ENCODE measurements at regions not wholly inside any gene's neighbourhood (a gene's known extent, or its start where the extent isn't known, plus 50 kb on each side); places are given as distances from the start of the nearest gene placed in this dataset.

DNA sequence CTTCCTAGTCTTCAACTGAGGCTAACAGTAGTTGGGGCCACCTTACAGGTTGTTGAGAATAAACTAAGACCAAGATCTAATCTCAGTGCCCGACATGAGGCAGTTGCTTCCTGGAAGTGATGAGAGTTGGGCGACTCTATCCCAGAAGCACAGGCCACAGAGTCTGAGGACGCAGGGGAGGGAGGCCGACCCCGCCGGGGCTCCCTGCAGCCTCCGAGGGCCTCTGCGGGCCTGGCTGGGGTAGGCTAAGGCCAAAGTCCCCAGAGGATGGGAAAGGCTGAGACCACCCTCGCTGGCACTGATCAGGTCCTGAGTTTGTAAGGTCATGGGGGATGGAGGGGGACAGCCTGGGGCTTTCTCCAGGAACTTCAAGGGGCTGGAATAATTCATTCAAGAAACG lies 74.0 kb downstream of the ENGASE start:
- Histone ChIP-seq H3K4me3 (ENCODE audit: low read depth, low read length) (no peak overlapping the region), H3K27me3 (ENCODE audit: control insufficient read depth, insufficient read depth, low read length) (no peaks in the 10 kb centered on the region), H3K9me3 (ENCODE audit: control insufficient read depth in 2 of 2, low read length in 2 of 2) (no peaks in the 10 kb centered on the region), H3K27ac (ENCODE audit: insufficient read depth, low read length, poor library complexity, severe bottlenecking) (no peak overlapping the region), H3K36me3 (ENCODE audit: control insufficient read depth, insufficient read depth, low read length) (no peaks in the 10 kb centered on the region), H3K4me1 (ENCODE audit: control insufficient read depth, insufficient read depth, low read length, poor library complexity, severe bottlenecking) (no peaks in the 10 kb centered on the region)
- Mint-ChIP-seq H3K36me3 (no peaks in the 10 kb centered on the region), H3K4me3 (no peak overlapping the region), H3K9me3 (peaks cover 0 to 2% (median 0%) of the 10 kb centered on the region in 7 donors), H3K27me3 (no peaks in the 10 kb centered on the region), H3K4me1 (no peaks in the 10 kb centered on the region), H3K27ac (no peak overlapping the region)
- DNase-seq (no peak), ATAC-seq (ENCODE audit: low read depth in 2 of 2) (no peak)

- no peaks in the 10 kb centered on the region for H3K36me3 Mint-ChIP-seq
Measured at GRCh38 chr17:79147746-79148506, 73.3 kb downstream of the ENGASE start.

GRCh38 chr17:79146562-79146961 lies 71.9 kb downstream of the ENGASE start:
- no peaks in the 10 kb centered on the region for H3K4me1 Mint-ChIP-seq
- H3K27ac Mint-ChIP-seq, result no peak overlapping the region
- no peaks in the 10 kb centered on the region for H3K36me3 Mint-ChIP-seq
- no peak overlapping the region for H3K4me3 ChIP-seq (ENCODE audit: low read depth, low read length)
- no peaks in the 10 kb centered on the region for H3K9me3 ChIP-seq (ENCODE audit: control insufficient read depth in 2 of 2, low read length in 2 of 2)
- peaks cover 0 to 2% (median 0%) of the 10 kb centered on the region in 7 donors for H3K9me3 Mint-ChIP-seq
- no peak overlapping the region for H3K27ac ChIP-seq (ENCODE audit: insufficient read depth, low read length, poor library complexity, severe bottlenecking)
- DNase-seq (no peak), ATAC-seq (ENCODE audit: low read depth in 2 of 2) (no peak)
- H3K4me3 Mint-ChIP-seq, result no peak overlapping the region
- H3K27me3 ChIP-seq (ENCODE audit: control insufficient read depth, insufficient read depth, low read length), result no peaks in the 10 kb centered on the region
- H3K27me3 Mint-ChIP-seq, result no peaks in the 10 kb centered on the region
- H3K36me3 ChIP-seq (ENCODE audit: control insufficient read depth, insufficient read depth, low read length), result no peaks in the 10 kb centered on the region
- no peaks in the 10 kb centered on the region for H3K4me1 ChIP-seq (ENCODE audit: control insufficient read depth, insufficient read depth, low read length, poor library complexity, severe bottlenecking)

More at GRCh38 chr17:79147746-79148506, 73.3 kb downstream of the ENGASE start:
- H3K4me3 Mint-ChIP-seq, result no peak overlapping the region
- H3K9me3 Mint-ChIP-seq, result peaks cover 0 to 2% (median 0%) of the 10 kb centered on the region in 7 donors
- Histone ChIP-seq H3K4me3 (ENCODE audit: low read depth, low read length) (no peak overlapping the region), H3K27me3 (ENCODE audit: control insufficient read depth, insufficient read depth, low read length) (no peaks in the 10 kb centered on the region), H3K4me1 (ENCODE audit: control insufficient read depth, insufficient read depth, low read length, poor library complexity, severe bottlenecking) (no peaks in the 10 kb centered on the region), H3K36me3 (ENCODE audit: control insufficient read depth, insufficient read depth, low read length) (no peaks in the 10 kb centered on the region), H3K27ac (ENCODE audit: insufficient read depth, low read length, poor library complexity, severe bottlenecking) (no peak overlapping the region), H3K9me3 (ENCODE audit: control insufficient read depth in 2 of 2, low read length in 2 of 2) (no peaks in the 10 kb centered on the region)
- no peak for DNase-seq
- no peak overlapping the region for H3K27ac Mint-ChIP-seq
- H3K4me1 Mint-ChIP-seq, result no peaks in the 10 kb centered on the region
- no peaks in the 10 kb centered on the region for H3K27me3 Mint-ChIP-seq
- ATAC-seq (ENCODE audit: low read depth in 2 of 2), result no peak

GRCh38 chr17:79145548-79145947 lies 70.9 kb downstream of the ENGASE start:
- no peaks in the 10 kb centered on the region for H3K9me3 ChIP-seq (ENCODE audit: control insufficient read depth in 2 of 2, low read length in 2 of 2)
- no peak overlapping the region for H3K27ac ChIP-seq (ENCODE audit: insufficient read depth, low read length, poor library complexity, severe bottlenecking)
- no peaks in the 10 kb centered on the region for H3K9me3 Mint-ChIP-seq
- ATAC-seq (ENCODE audit: low read depth in 2 of 2) (no peak), DNase-seq (no peak)
- H3K4me1 ChIP-seq (ENCODE audit: control insufficient read depth, insufficient read depth, low read length, poor library complexity, severe bottlenecking), result no peaks in the 10 kb centered on the region
- H3K27me3 Mint-ChIP-seq, result no peaks in the 10 kb centered on the region
- no peak overlapping the region for H3K27ac Mint-ChIP-seq
- no peak overlapping the region for H3K4me3 Mint-ChIP-seq
- H3K4me1 Mint-ChIP-seq, result no peaks in the 10 kb centered on the region
- no peaks in the 10 kb centered on the region for H3K27me3 ChIP-seq (ENCODE audit: control insufficient read depth, insufficient read depth, low read length)
- H3K36me3 ChIP-seq (ENCODE audit: control insufficient read depth, insufficient read depth, low read length), result no peaks in the 10 kb centered on the region
- no peaks in the 10 kb centered on the region for H3K36me3 Mint-ChIP-seq
- H3K4me3 ChIP-seq (ENCODE audit: low read depth, low read length), result no peak overlapping the region

GRCh38 chr17:79144133-79144532 lies 69.5 kb downstream of the ENGASE start:
- H3K36me3 Mint-ChIP-seq, result no peaks in the 10 kb centered on the region
- H3K4me1 Mint-ChIP-seq, result no peaks in the 10 kb centered on the region
- H3K4me1 ChIP-seq (ENCODE audit: control insufficient read depth, insufficient read depth, low read length, poor library complexity, severe bottlenecking), result no peaks in the 10 kb centered on the region
- no peak overlapping the region for H3K4me3 Mint-ChIP-seq
- no peak overlapping the region for H3K4me3 ChIP-seq (ENCODE audit: low read depth, low read length)
- no peak for ATAC-seq (ENCODE audit: low read depth in 2 of 2)
- no peak overlapping the region for H3K27ac Mint-ChIP-seq
- H3K36me3 ChIP-seq (ENCODE audit: control insufficient read depth, insufficient read depth, low read length), result no peaks in the 10 kb centered on the region
- H3K27me3 Mint-ChIP-seq, result no peaks in the 10 kb centered on the region
- no peaks in the 10 kb centered on the region for H3K9me3 ChIP-seq (ENCODE audit: control insufficient read depth in 2 of 2, low read length in 2 of 2)
- H3K9me3 Mint-ChIP-seq, result no peaks in the 10 kb centered on the region
- H3K27me3 ChIP-seq (ENCODE audit: control insufficient read depth, insufficient read depth, low read length), result no peaks in the 10 kb centered on the region
- DNase-seq, result no peak
- no peak overlapping the region for H3K27ac ChIP-seq (ENCODE audit: insufficient read depth, low read length, poor library complexity, severe bottlenecking)

DNA sequence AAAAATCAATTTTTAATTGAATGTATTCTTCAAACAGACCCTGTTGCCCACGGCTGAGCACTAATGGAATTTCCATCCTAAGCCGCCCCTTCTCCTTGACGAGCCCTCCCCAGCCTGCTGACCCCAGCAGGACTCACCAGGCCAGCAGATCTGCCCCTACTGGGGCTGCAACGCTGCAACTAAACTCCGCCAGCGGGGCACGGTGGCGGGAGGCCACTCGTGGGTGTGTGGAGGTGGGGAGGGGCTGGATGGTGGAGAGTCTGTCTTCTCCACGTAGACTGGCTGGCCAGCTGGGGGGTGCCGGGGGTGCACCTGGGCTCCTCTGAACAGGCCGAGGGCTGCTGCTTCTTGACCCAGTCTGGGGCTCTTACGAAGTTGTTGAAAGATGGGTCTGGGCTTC lies 67.8 kb downstream of the ENGASE start:
- H3K4me1 Mint-ChIP-seq, result no peaks in the 10 kb centered on the region
- H3K4me3 Mint-ChIP-seq, result no peak overlapping the region
- no peaks in the 10 kb centered on the region for H3K4me1 ChIP-seq (ENCODE audit: control insufficient read depth, insufficient read depth, low read length, poor library complexity, severe bottlenecking)
- H3K36me3 Mint-ChIP-seq, result no peaks in the 10 kb centered on the region
- H3K27ac Mint-ChIP-seq, result no peak overlapping the region
- DNase-seq (no peak), ATAC-seq (ENCODE audit: low read depth in 2 of 2) (no peak)
- H3K27me3 Mint-ChIP-seq, result no peaks in the 10 kb centered on the region
- H3K9me3 Mint-ChIP-seq, result peaks cover 0 to 2% (median 0%) of the 10 kb centered on the region in 7 donors
- H3K9me3 ChIP-seq (ENCODE audit: control insufficient read depth in 2 of 2, low read length in 2 of 2), result no peaks in the 10 kb centered on the region
- no peaks in the 10 kb centered on the region for H3K27me3 ChIP-seq (ENCODE audit: control insufficient read depth, insufficient read depth, low read length)
- H3K27ac ChIP-seq (ENCODE audit: insufficient read depth, low read length, poor library complexity, severe bottlenecking), result no peak overlapping the region
- H3K36me3 ChIP-seq (ENCODE audit: control insufficient read depth, insufficient read depth, low read length), result no peaks in the 10 kb centered on the region
- H3K4me3 ChIP-seq (ENCODE audit: low read depth, low read length), result no peak overlapping the region

DNA sequence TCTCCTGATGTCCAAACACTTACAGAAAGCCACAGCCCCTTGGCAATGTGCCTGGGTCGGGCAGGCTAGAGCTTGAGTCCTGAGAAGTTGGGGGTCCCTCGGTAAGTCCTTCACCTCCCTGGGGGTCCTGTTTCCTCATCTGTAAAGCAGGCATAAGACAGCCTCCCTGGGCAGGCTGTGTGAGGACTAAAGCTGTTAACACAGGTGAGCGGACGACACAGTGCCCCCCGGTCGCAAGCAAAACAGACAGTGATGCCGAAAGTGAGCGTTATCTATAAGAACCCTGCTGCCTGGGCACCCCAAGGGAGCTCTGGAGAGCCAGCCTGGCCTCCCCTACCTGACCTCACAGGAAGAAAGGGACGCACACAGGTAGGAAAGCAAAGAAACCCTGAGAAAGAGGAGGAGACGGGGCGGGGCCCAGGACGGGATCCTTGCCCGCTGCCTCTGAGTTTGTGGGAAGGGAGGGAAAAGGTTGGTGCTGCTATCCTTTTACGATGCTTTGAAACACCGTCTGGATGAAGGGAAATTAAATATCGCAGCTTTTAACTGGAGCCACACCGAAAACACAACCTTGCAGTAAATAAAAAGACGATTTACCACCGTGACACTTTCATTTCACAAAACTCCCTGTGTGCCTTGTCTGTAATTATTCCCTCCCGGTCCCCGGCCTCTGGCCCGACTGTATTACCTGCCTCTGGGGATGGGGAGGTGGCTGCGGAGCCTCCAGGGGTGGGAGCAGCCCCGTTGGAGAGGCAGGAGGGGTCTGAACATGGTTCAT lies 67.1 kb downstream of the ENGASE start:
- Histone ChIP-seq H3K4me1 (ENCODE audit: control insufficient read depth, insufficient read depth, low read length, poor library complexity, severe bottlenecking) (no peaks in the 10 kb centered on the region), H3K27me3 (ENCODE audit: control insufficient read depth, insufficient read depth, low read length) (no peaks in the 10 kb centered on the region), H3K36me3 (ENCODE audit: control insufficient read depth, insufficient read depth, low read length) (no peaks in the 10 kb centered on the region), H3K9me3 (ENCODE audit: control insufficient read depth in 2 of 2, low read length in 2 of 2) (no peaks in the 10 kb centered on the region), H3K27ac (ENCODE audit: insufficient read depth, low read length, poor library complexity, severe bottlenecking) (no peak overlapping the region), H3K4me3 (ENCODE audit: low read depth, low read length) (no peak overlapping the region)
- ATAC-seq (ENCODE audit: low read depth in 2 of 2), result no peak
- Mint-ChIP-seq H3K36me3 (no peaks in the 10 kb centered on the region), H3K27me3 (no peaks in the 10 kb centered on the region), H3K9me3 (peaks cover 0 to 2% (median 0%) of the 10 kb centered on the region in 7 donors), H3K4me3 (no peak overlapping the region), H3K27ac (no peak overlapping the region), H3K4me1 (no peaks in the 10 kb centered on the region)
- no peak for DNase-seq

GRCh38 chr17:79138826-79139225 lies 64.2 kb downstream of the ENGASE start:
- no peaks in the 10 kb centered on the region for H3K4me1 Mint-ChIP-seq
- Histone ChIP-seq H3K9me3 (ENCODE audit: control insufficient read depth in 2 of 2, low read length in 2 of 2) (no peaks in the 10 kb centered on the region), H3K27me3 (ENCODE audit: control insufficient read depth, insufficient read depth, low read length) (no peaks in the 10 kb centered on the region), H3K36me3 (ENCODE audit: control insufficient read depth, insufficient read depth, low read length) (no peaks in the 10 kb centered on the region), H3K4me3 (ENCODE audit: low read depth, low read length) (no peak overlapping the region), H3K27ac (ENCODE audit: insufficient read depth, low read length, poor library complexity, severe bottlenecking) (no peak overlapping the region), H3K4me1 (ENCODE audit: control insufficient read depth, insufficient read depth, low read length, poor library complexity, severe bottlenecking) (no peaks in the 10 kb centered on the region)
- ATAC-seq (ENCODE audit: low read depth in 2 of 2) (no peak), DNase-seq (no peak)
- H3K4me3 Mint-ChIP-seq, result no peak overlapping the region
- no peaks in the 10 kb centered on the region for H3K36me3 Mint-ChIP-seq
- peaks cover 0 to 2% (median 0%) of the 10 kb centered on the region in 7 donors for H3K9me3 Mint-ChIP-seq
- H3K27ac Mint-ChIP-seq, result no peak overlapping the region
- no peaks in the 10 kb centered on the region for H3K27me3 Mint-ChIP-seq

All from CD4-positive, CD25-positive, alpha-beta regulatory T cell (primary cell).